Panc1 (cell line): ENCODE measurements at regions not wholly inside any gene's neighbourhood (a gene's known extent, or its start where the extent isn't known, plus 50 kb on each side); places are given as distances from the start of the nearest gene placed in this dataset.
"Not testable (repeated sequence)": the region's sequence is repeated elsewhere in the genome, so short reads cannot be mapped to it uniquely, and the experiment has no call there.

Source experiments
- ATAC-seq: fragments of 200-7000 bp; cut with Tn5 transposase; 2 replicates; pipeline ENCODE4 v1.9.1; 2020; ENCODE audit warnings: mild to moderate bottlenecking, moderate library complexity
- BruUV-seq: library from RNA; stranded (reverse); fragments of 400-500 nt; replicated peaks from 2 replicates; lab custom pipeline; 2021; lab: Mats Ljungman, UMichigan
- CTCF ChIA-PET: fragments of 300-600 bp; sonication (Branson Sonifier 250); formaldehyde crosslinking; loops from one replicate; lab custom pipeline; 2022; ENCODE audit warnings: antibody characterized with exemption; lab: Charles Lee
- POLR2A ChIA-PET: fragments of 300-600 bp; sonication (Branson Sonifier 250); formaldehyde crosslinking; loops from one replicate; lab custom pipeline; 2022; ENCODE audit warnings: antibody characterized with exemption; lab: Charles Lee
- DNase-seq: peaks from one replicate; pipeline ENCODE4 v3.0.0-alpha.2; 2010; ENCODE audit warnings: low read depth, low spot score
- H3K27ac ChIP-seq: 2 replicates; pipeline ENCODE4 v1.5.1; 2011; ENCODE audit warnings: mild to moderate bottlenecking, low read length, inconsistent platforms
- H3K27me3 ChIP-seq: fragments of 200-500 bp; sonication (Bioruptor generic); 2 replicates; pipeline ENCODE4 v1.6.0; 2014; ENCODE audit warnings: low read length, inconsistent platforms; ENCODE audit not compliant: control insufficient read depth, insufficient read depth
- H3K36me3 ChIP-seq: fragments of 200-500 bp; sonication (Bioruptor generic); 2 replicates; pipeline ENCODE4 v1.5.1; 2014; ENCODE audit warnings: inconsistent platforms, mild to moderate bottlenecking, low read length, moderate library complexity; ENCODE audit not compliant: control insufficient read depth, insufficient read depth
- H3K4me1 ChIP-seq: 2 replicates; pipeline ENCODE4 v1.5.1; 2011; ENCODE audit warnings: inconsistent platforms, mild to moderate bottlenecking, low read length, moderate library complexity; ENCODE audit not compliant: control insufficient read depth, insufficient read depth
- H3K4me3 ChIP-seq, 2 experiments: 2 replicates each; pipeline ENCODE4 v1.5.1; 2011 to 2012; ENCODE audit warnings: low read depth in 2 of 2, low read length in 2 of 2, mild to moderate bottlenecking in 2 of 2, inconsistent platforms in 1 of 2, moderate library complexity in 1 of 2
- H3K9me3 ChIP-seq: fragments of 200-500 bp; sonication (Bioruptor generic); 2 replicates; pipeline ENCODE4 v1.5.1; 2014; ENCODE audit warnings: low read depth, mild to moderate bottlenecking, inconsistent platforms, low read length, moderate library complexity; ENCODE audit not compliant: control insufficient read depth, insufficient read depth
- in situ Hi-C: cut with HindIII; loops from 2 replicates; pipeline ENCODE4 v1.10.0; 2016; ENCODE audit warnings: low sequenced_read_pairs, low pct_unique_long_range_greater_than_20kb
- intact Hi-C: fragments of 100-400 bp; cut with micrococcal nuclease; formaldehyde crosslinking; loops from one replicate; pipeline ENCODE4 v1.10.0; 2022; ENCODE audit not compliant: unreplicated experiment

DNA sequence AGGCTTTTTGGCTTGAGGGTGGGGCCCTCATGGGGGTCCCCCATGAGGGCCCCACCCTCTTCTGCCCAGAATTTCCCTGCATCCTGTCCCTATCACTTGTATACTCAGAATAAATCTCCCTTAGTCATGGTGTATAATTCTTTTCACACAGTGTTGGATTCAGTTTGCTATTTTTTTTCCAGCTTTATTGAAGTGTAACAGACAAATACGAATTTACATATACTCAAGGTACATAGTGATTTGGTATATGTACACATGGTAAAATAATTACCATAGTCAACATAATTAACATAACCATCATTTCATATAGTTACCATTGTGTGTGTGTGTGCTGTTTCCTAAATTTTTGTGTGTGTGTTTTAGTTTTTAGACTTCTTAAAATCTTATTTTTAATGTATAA, 289.4 kb downstream of the CNTNAP3B start:
- H3K27ac ChIP-seq, BruUV-seq, POLR2A ChIA-PET, H3K36me3 ChIP-seq, H3K4me1 ChIP-seq, CTCF ChIA-PET, DNase-seq, H3K4me3 ChIP-seq, intact Hi-C loops, ATAC-seq, H3K9me3 ChIP-seq, H3K27me3 ChIP-seq, in situ Hi-C loops: not testable (repeated sequence)

DNA sequence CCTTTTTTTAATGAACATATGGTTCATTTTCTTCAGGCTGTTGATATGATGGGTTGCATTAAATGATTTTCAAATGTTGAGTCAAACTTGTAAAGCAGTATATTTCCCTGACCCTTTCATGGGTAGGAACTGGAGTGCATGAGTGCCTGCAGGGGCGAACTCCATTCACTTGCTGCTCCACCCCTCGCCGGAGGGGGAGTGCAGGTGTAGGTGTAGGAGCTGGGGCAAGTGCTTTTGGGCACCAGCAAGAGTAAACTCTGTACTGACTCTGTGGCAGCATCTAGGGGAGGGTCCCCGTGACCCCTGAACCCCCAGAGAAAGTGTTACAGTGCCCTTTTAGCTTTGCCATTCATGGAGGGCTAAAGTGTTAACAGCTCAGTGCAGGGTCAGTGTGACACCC, 290.3 kb downstream of the CNTNAP3B start:
- intact Hi-C loops, H3K36me3 ChIP-seq, DNase-seq, H3K9me3 ChIP-seq, POLR2A ChIA-PET, ATAC-seq, H3K27me3 ChIP-seq, BruUV-seq, H3K4me1 ChIP-seq, H3K4me3 ChIP-seq, CTCF ChIA-PET, in situ Hi-C loops, H3K27ac ChIP-seq: not testable (repeated sequence)

DNA sequence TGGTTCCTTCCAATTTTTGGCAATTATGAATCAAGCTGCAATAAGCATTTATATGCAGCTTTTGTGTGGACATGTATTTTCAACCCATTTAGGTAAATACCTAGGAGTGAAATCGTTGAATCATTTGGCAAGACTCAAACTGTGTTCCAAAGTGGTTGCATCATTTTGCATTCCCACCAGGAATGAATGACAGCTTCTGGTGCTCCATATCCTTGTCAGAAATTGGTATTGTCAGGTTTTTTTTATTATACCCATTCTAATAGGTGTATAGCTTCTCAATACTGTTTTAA, 290.7 kb downstream of the CNTNAP3B start:
- H3K4me1 ChIP-seq, intact Hi-C loops, H3K4me3 ChIP-seq, ATAC-seq, BruUV-seq, H3K27ac ChIP-seq, CTCF ChIA-PET, POLR2A ChIA-PET, H3K27me3 ChIP-seq, H3K9me3 ChIP-seq, H3K36me3 ChIP-seq, in situ Hi-C loops, DNase-seq: not testable (repeated sequence)

DNA sequence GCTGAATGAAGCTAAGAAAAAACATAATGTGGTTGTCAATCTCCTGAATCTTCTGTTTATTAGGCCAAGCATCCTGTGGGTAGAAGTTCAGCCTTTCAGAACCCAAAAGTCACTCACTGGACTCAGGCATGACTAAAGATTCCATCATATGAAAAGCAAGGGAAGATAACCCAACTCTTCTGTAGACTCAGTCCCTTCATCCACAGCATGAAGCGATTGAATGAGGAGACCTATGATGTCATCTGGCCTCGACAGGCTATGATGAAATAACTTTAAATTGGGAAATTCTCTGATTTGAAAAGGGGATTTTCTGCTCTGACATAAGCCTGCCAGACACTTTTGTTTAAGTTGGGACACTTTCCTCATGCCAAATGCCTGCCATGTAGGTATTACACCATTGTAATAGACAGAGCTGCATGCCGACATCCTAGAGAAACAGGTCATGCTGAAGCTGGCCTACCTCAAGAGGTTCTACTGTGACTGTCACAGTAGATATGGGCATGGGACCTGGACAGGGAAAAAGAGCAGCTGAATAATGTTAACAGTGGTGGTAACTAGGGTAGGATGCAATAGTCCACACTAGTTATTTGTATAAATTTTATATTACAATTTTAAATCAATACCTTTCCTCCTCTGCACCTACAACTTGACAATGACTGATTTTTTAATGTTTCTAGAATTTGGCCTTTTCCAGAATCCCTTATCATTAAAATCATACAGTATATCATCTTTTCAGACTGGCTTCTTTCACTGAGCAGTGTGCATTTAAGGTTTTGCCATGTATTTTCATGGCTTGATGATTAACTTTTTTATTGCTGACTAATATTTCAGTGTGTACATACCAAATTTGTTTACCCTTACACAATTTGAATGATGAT, 291.3 kb downstream of the CNTNAP3B start:
- H3K4me1 ChIP-seq, ATAC-seq, in situ Hi-C loops, BruUV-seq, DNase-seq, H3K27ac ChIP-seq, H3K9me3 ChIP-seq, POLR2A ChIA-PET, H3K27me3 ChIP-seq, CTCF ChIA-PET, H3K36me3 ChIP-seq, H3K4me3 ChIP-seq, intact Hi-C loops: not testable (repeated sequence)

DNA sequence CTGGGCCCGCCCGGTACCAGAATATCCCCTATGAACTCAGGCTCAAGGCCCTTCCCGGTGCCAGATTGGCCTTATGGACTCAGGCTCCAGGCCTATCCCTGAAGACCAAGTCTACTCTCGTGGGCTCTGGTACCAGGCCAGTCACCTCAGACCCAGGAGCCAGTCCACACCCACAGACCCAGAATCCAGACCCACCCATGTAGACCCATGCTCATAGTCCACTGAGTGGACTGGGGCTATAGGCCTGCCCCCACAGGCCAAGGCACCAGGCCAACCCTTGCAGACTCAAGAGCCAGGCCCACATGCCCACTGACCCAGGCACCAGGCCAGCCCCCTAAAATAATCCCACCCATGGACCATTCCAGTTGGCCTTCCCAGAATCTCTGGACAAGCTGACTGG, 296.1 kb downstream of the CNTNAP3B start:
- CTCF ChIA-PET, H3K36me3 ChIP-seq, intact Hi-C loops, H3K27ac ChIP-seq, H3K9me3 ChIP-seq, BruUV-seq, POLR2A ChIA-PET, ATAC-seq, H3K4me3 ChIP-seq, H3K4me1 ChIP-seq, H3K27me3 ChIP-seq, DNase-seq, in situ Hi-C loops: not testable (repeated sequence)

DNA sequence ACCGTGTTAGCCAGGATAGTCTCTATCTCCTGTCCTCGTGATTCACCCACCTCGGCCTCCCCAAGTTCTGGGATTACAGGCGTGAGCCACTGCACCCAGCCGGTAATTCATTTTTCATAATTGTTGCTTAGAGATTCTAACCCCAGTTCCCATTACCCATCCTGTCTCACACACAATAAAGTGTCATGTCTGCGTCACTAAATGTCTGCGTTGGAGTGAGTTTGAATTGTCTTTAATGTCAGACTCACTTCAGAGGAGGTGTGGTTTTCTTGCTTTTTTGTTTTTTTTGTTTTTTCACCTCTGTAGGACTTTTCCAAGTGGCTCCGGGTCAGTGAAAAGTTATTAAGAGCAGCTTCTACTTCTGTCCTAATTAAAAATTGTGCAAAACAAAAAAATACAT, 304.5 kb downstream of the CNTNAP3B start:
- BruUV-seq, H3K27ac ChIP-seq, DNase-seq, CTCF ChIA-PET, H3K4me3 ChIP-seq, H3K27me3 ChIP-seq, H3K36me3 ChIP-seq, ATAC-seq, H3K9me3 ChIP-seq, POLR2A ChIA-PET, intact Hi-C loops, H3K4me1 ChIP-seq, in situ Hi-C loops: not testable (repeated sequence)

DNA sequence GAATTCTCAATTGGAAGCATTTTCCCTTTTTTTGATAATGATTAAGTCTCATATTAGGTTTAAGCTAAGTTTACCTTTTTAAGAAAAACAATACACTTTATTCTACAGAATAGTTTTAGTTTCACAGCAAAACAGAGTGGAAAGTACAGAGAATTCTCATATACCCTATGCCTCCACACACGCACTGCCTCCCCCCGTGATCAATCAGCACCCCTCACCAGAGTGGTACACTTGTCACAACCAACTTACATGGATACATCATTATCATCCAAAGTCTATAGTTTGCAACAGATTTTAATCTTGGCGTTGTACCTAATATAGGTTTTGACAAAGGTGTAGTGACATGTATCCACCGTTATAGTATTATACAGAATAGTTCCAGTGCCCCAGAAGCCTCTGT, 326.5 kb downstream of the CNTNAP3B start:
- DNase-seq, H3K4me3 ChIP-seq, in situ Hi-C loops, CTCF ChIA-PET, H3K27me3 ChIP-seq, H3K27ac ChIP-seq, ATAC-seq, intact Hi-C loops, H3K36me3 ChIP-seq, BruUV-seq, H3K9me3 ChIP-seq, H3K4me1 ChIP-seq, POLR2A ChIA-PET: not testable (repeated sequence)
